HG02763 (cell line): ENCODE measurements at regions not wholly inside any gene's neighbourhood (a gene's known extent, or its start where the extent isn't known, plus 50 kb on each side); places are given as distances from the start of the nearest gene placed in this dataset.
A peak's percentile ranks its signal among the peaks of the same experiment; 100 is the strongest.

Source experiments
- ATAC-seq: cut with Tn5 transposase; IDR thresholded peaks from one replicate; pipeline ENCODE4 v1.9.1; 2021; ENCODE audit warnings: mild to moderate bottlenecking, moderate library complexity; ENCODE audit not compliant: unreplicated experiment

DNA sequence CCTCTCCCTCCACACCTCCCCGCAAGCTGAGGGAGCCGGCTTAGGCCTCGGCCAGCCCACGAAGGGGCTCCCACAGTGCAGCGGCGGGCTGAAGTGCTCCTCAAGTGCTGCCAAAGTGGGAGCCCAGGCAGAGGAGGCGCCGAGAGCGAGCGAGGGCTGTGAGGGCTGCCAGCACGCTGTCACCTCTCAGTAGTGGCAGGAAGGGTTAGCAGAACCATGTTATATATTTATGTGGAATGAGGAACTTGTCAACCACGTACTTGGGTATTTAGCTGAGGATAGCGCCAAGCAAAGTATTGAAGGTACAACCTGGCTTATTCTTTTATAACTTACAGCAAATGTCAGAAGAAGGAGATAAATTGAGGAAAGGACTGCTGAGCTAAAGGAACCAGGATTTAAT, 144.1 kb upstream of the MGAT5 start:
- no peak for ATAC-seq

GRCh38 chr2:134110532-134110931, 143.3 kb upstream of the MGAT5 start:
- no peak for ATAC-seq

DNA sequence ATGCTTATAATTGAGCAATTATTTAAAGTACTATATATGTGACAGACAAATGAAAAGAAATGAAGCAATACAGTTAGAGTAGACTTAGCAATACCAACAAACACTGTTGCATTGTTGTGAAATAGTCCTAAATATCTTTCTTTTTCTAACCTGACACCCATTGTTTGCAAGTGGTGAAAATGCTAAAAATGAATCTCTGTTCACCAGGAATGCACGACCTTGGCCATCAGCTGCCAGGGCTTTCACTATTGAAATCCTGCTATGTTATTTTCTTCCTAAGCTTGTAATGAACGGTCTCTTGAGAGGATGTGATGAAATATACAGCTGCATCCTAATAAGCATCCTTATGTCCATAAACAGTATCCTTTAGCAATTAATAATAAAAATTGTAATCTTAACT, 136.2 kb upstream of the MGAT5 start:
- ATAC-seq, result no peak

DNA sequence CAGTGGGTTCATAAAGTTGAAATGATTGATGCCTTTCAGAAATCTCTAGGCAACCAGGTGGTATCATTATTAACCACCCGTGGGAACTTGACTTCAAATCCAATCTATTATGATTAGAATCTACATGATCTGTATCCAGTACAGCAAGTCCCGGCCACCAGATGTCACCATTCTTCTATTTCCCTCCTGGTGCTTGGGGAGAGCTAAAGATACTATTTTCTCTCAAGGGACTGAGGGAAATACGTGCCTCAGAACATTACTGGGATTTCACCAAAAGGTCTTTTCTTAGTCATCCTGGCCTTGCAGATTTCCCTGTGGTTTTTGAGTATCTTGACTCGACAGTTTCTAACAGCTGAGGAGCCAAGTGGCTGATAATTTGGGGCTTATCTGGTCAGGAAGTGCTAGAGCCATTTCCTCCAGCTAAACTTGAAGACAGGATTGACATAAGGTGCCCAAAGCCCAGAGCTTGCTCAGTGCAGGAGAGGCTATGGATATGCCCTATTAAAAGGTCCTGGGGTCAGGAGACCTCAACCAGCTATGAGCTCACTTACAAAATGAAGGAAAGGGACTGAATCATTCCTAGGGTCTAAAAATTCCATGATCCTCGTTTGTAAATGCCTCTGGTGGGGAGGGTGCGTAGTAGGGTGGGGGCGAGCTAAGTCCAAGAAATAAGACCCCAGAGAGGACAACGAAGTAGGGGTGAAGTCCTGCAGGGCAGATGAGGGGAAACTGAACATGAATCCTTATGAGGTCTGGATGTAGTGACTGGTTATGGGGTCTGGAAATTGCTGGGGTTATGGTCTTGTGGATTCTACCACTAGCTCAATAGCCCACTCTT, 135.4 kb upstream of the MGAT5 start:
- ATAC-seq, result peak; percentile 35

DNA sequence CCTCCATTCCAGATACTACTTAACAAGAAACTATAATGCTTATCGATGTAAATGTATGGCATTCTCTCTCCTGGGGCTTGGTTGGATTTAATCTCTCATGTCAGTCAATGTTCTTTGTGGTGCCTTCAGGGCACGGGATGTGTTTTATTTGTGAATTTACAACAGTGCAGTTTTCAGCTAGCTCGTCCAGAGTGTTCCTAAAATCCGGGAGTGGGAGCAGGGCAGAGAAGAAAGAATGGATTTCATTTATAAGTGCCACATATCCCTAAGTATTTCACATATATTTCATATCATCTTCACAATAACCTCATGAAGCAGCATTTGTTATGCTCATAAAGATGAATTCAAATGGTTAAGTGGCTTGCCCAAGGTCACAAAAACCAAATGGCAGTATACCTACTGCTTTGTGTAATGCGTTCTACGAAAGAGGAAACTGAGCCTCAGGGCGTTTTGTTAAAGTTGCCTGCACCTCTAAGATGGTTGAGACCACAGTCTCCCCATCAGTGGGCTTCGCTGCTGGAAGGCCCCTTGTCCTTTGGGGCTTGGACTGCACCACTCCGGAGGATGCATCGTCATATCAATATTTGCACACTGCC, 134.7 kb upstream of the MGAT5 start:
- peak; percentile 1 for ATAC-seq

GRCh38 chr2:134119713-134120405, 134.0 kb upstream of the MGAT5 start:
- ATAC-seq, result peak; percentile 51

- no peak for ATAC-seq
These were observed 133.5 kb upstream of the MGAT5 start for GRCh38 chr2:134120406-134120732.

DNA sequence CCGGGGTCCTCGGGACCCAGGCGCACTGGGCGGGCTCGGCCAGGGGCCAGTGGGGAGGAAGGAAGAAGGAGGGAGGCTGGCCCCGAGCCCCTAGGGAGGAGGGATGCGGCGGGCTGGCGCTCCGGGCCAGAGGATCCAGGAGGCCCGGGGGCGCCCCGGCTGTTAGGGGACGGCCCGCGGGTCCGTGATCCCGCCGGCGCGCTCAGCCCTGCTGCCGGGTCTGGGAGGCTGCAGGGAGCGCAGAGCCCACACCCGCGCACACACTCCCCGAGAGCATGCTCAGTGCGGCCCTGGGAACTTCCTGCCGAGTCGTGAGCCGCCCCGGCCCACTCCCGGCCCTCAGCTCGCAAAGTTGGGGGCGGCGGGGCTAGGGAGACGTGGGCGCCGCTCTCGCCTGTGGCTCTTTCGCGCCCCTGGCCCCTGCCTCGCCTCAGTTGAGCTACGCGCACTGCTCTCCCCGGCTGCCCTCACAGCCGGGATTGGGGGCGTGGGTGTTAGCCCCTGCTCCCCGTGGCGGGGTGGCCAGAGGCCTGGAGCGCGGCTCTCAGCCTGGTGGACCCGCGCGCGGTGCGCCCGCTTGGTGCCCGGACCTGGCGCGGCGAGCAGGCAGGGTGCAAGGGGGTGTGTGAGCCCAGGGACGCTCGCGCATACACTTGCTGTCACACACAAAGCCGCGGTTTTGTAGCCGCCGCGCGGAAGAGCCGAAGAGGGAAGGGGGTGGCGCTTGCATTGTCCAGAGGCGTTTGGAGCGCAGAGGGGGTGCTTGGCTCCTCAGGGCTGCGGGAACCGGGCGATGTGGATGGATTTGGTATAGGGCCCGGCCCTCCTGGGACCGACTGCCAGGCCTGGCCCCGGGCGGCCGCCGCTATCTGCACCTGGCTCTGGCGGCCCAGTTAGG, 132.9 kb upstream of the MGAT5 start:
- ATAC-seq, result peak; percentile 46

DNA sequence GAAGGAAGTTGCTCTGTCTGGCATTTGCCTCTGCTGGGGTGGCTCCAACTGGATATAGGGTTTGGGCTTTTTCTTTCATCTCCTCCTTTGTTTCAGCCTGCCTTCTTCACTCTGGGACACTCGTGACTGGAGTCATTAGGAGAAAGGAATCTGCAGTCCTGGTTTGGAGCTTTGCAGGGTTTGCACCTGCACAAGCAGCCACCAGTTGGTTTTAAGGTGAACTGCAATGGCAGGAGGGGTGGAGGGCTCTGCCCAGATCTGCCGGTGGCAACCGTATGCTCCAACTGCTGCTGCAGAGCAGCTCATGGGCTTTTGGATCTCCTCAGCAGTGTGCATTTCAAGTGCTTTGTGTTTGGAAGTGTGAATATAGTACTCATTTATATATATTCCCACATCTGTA, 131.3 kb upstream of the MGAT5 start:
- no peak for ATAC-seq

GRCh38 chr2:134123332-134123731, 130.5 kb upstream of the MGAT5 start:
- ATAC-seq, result no peak

GRCh38 chr2:134124047-134124753, 129.7 kb upstream of the MGAT5 start:
- ATAC-seq, result no peak

- ATAC-seq, result peak; percentile 34
These were observed 126.4 kb upstream of the MGAT5 start for GRCh38 chr2:134127496-134127895.

- ATAC-seq, result no peak
These were observed 125.1 kb upstream of the MGAT5 start for GRCh38 chr2:134128746-134129145.

DNA sequence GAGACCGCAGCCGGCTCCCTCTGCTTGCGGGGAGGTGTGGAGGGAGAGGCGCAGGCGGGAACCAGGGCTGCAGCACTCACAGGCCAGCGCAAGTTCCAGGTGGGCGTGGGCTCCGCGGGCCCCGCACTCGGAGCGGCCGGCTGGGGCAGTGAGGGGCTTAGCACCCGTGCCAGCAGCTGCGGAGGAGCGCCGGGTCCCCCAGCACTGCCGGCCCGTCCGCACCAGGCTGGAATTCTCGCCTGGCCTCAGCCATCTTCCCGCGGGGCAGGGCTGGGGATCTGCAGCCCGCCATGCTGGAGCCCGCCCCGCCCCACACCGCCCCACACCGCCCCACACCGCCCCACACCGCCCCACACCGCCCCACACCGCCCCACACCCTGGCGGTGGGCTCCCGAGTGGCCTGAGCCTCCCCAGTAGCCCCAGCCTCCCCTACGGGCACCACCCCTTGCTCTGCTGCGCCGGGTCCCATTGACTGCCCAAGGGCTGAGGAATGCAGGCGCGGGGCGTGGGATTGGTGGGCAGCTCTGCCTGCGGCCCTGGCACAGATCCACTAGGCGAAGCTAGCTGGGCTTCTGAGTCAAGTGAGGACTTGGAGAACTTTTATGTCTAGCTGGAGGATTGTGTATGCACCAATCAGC, 123.9 kb upstream of the MGAT5 start:
- ATAC-seq, result no peak

- no peak for ATAC-seq
These were observed 122.0 kb upstream of the MGAT5 start for GRCh38 chr2:134131681-134132489.

- no peak for ATAC-seq
These were observed 121.4 kb upstream of the MGAT5 start for GRCh38 chr2:134132490-134132857.

DNA sequence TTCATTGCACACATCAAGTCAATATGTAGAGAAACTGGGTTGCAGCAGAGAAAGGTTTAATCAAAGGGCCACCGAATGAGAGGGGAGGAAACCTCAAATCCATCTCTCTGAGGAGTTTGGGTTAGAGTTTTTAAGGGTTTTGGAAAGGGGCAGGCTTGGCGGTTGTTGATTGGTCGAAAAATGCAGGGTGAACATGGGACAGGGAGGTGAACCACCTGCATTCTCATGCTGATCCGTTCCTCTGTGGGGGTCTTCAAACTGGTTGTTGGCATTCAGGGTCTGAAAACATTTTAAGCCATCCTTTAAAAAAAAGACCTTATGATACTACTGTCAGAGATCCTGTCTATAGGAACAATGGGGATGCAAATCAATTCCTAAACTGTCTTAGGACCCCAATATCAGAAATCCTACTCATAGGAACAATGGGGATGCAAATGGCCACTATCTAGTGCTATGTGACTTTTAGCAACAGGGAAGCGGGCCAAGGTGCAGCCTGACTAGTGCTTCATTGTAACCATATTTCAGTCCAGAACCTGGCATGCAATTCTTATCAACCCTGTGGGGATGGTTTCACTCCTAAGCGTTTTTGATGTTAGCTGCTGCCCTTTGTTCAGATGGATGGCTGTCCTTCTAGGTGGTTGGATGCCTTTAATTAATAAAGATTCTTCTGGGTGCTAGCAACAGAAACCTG, 120.1 kb upstream of the MGAT5 start:
- ATAC-seq, result no peak

- no peak for ATAC-seq
These were observed 119.6 kb upstream of the MGAT5 start for GRCh38 chr2:134134313-134134706.

DNA sequence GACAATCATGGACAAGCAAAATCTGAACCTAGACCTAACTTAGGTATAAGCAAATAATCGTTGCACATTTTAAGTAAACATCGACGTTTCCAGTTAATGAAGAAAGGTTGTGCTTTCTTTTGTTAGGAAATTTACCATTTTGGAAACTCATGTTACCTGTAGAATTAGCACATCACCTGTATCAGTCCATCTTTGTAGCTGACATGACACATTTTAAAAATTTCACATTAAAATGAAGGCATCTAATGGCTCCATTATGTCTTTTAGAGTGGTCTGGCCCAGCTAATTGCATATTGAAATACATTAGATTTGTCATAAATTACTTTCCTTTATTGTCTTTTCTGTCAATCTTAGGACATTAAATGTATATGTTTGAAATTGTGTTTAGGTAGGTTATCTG, 119.0 kb upstream of the MGAT5 start:
- no peak for ATAC-seq
